Trophoblast cell (in vitro differentiated cells and primary cell): ENCODE measurements at regions not wholly inside any gene's neighbourhood (a gene's known extent, or its start where the extent isn't known, plus 50 kb on each side); places are given as distances from the start of the nearest gene placed in this dataset.
A peak's percentile ranks its signal among the peaks of the same experiment; 100 is the strongest.

ENCODE experiments used
- DNase-seq, 2 donors: peaks; one replicate each; pipeline ENCODE4 v3.0.0-alpha.2; 2016
- H2AFZ ChIP-seq: 2 replicates; pipeline ENCODE4 v1.6.1; 2013; ENCODE audit warnings: low read length, moderate library complexity, mild to moderate bottlenecking; ENCODE audit not compliant: insufficient read depth, poor library complexity
- H2AK5ac ChIP-seq: 2 replicates; pipeline ENCODE4 v1.6.1; 2013; ENCODE audit warnings: mild to moderate bottlenecking, low read length
- H2BK120ac ChIP-seq: 2 replicates; pipeline ENCODE4 v1.6.1; 2013; ENCODE audit warnings: low read length, mild to moderate bottlenecking, moderate library complexity; ENCODE audit not compliant: insufficient read depth, poor library complexity
- H2BK12ac ChIP-seq: 2 replicates; pipeline ENCODE4 v1.6.1; 2013; ENCODE audit warnings: mild to moderate bottlenecking, low read length, moderate library complexity
- H2BK5ac ChIP-seq: 2 replicates; pipeline ENCODE4 v1.6.1; 2013; ENCODE audit warnings: low read length, low read depth, moderate library complexity, mild to moderate bottlenecking; ENCODE audit not compliant: poor library complexity
- H3K14ac ChIP-seq: 2 replicates; pipeline ENCODE4 v1.6.1; 2013; ENCODE audit warnings: mild to moderate bottlenecking, low read length
- H3K18ac ChIP-seq: 2 replicates; pipeline ENCODE4 v1.6.1; 2013; ENCODE audit warnings: mild to moderate bottlenecking, low read length
- H3K23ac ChIP-seq: 2 replicates; pipeline ENCODE4 v1.6.1; 2013; ENCODE audit warnings: low read length
- H3K27ac ChIP-seq: 2 replicates; pipeline ENCODE4 v1.5.1; 2013; ENCODE audit warnings: low read depth, mild to moderate bottlenecking, inconsistent platforms, low read length, moderate library complexity
- H3K27me3 ChIP-seq: 2 replicates; pipeline ENCODE4 v1.6.1; 2013; ENCODE audit warnings: inconsistent platforms, mild to moderate bottlenecking, low read length, moderate library complexity; ENCODE audit not compliant: insufficient read depth
- H3K36me3 ChIP-seq, 2 experiments: 1 replicate in 1 of 2; 2 replicates in 1 of 2; pipeline ENCODE4 v1.6.1; 2013; ENCODE audit warnings: low read length in 2 of 2, mild to moderate bottlenecking in 2 of 2, moderate library complexity in 1 of 2; ENCODE audit not compliant: insufficient read depth in 2 of 2, control insufficient read depth in 1 of 2
- H3K4ac ChIP-seq: 2 replicates; pipeline ENCODE4 v1.6.1; 2013; ENCODE audit warnings: low read depth, mild to moderate bottlenecking, low read length, moderate library complexity
- H3K4me1 ChIP-seq, 2 experiments: 1 replicate in 1 of 2; 2 replicates in 1 of 2; pipeline ENCODE4 v1.6.1; 2013; ENCODE audit warnings: low read length in 2 of 2, mild to moderate bottlenecking in 2 of 2, moderate library complexity in 1 of 2; ENCODE audit not compliant: insufficient read depth in 2 of 2, control insufficient read depth in 1 of 2
- H3K4me2 ChIP-seq: 2 replicates; pipeline ENCODE4 v1.6.1; 2013; ENCODE audit warnings: inconsistent platforms, mild to moderate bottlenecking, low read length, moderate library complexity
- H3K4me3 ChIP-seq: 2 replicates; pipeline ENCODE4 v1.5.1; 2013; ENCODE audit warnings: mild to moderate bottlenecking, low read depth, low read length, inconsistent platforms
- H3K79me1 ChIP-seq: one replicate; pipeline ENCODE4 v1.6.1; 2013; ENCODE audit warnings: low read length
- H3K79me2 ChIP-seq: 2 replicates; pipeline ENCODE4 v1.6.1; 2013; ENCODE audit warnings: low read length, mild to moderate bottlenecking; ENCODE audit not compliant: control insufficient read depth, insufficient read depth, poor library complexity
- H3K9ac ChIP-seq: 2 replicates; pipeline ENCODE4 v1.6.1; 2013; ENCODE audit warnings: mild to moderate bottlenecking, low read length
- H3K9me3 ChIP-seq: 2 replicates; pipeline ENCODE4 v1.6.1; 2013; ENCODE audit warnings: low read depth, mild to moderate bottlenecking, control low read depth, inconsistent platforms, low read length; ENCODE audit not compliant: insufficient read depth
- H4K12ac ChIP-seq: 2 replicates; pipeline ENCODE4 v1.6.1; 2013; ENCODE audit warnings: low read depth, mild to moderate bottlenecking, low read length, moderate library complexity
- H4K8ac ChIP-seq: 2 replicates; pipeline ENCODE4 v1.6.1; 2013; ENCODE audit warnings: low read depth, mild to moderate bottlenecking, low read length, moderate library complexity
- H4K91ac ChIP-seq: one replicate; pipeline ENCODE4 v1.6.1; 2013; ENCODE audit warnings: low read depth, mild to moderate bottlenecking, low read length, moderate library complexity
- WGBS: extraction: QIAGEN DNeasy Blood & Tissue Kit; methylation state at CpG from one replicate; pipeline ENCODE4 v1.1.7; 2013; ENCODE audit warnings: missing lambda C conversion rate; ENCODE audit not compliant: insufficient read length, insufficient coverage; ENCODE audit errors: extremely low coverage; 5-methylcytosine and 5-hydroxymethylcytosine counted together

DNA sequence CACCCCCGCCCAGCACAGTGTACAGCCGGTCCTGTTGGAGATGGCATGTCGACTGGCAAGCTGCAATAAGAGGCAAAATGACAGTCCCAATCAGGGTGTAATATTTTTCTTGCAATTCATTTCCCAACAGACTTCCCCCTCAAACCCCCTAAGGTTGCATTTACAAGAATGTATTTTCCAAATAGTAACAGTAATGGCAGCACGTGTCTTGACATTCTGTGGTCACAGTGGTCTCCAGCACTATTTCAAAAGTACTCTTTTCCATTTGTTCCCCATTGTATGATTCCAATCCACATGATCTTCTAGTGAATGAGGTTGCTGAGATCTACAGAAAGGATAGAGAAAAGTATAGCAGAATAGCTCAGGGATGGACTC lies 97.8 kb upstream of the CARMIL1 start:
- Histone ChIP-seq H4K8ac (peak overlapping the region; percentile 35), H3K4me1 (no peaks in the 10 kb centered on the region), H3K18ac (no peak overlapping the region), H2BK120ac (peak overlapping the region; percentile 64), H3K4me3 (no peak overlapping the region), H3K23ac (no peak overlapping the region), H3K9me3 (no peaks in the 10 kb centered on the region), H3K14ac (no peak overlapping the region), H3K4me2 (no peak overlapping the region), H4K91ac (peak overlapping the region; percentile 70), H3K27me3 (no peaks in the 10 kb centered on the region), H3K36me3 (no peaks in the 10 kb centered on the region), H2BK5ac (no peak overlapping the region), H2AFZ (no peak overlapping the region), H2BK12ac (peak overlapping the region; percentile 82), H4K12ac (no peak overlapping the region), H2AK5ac (peak overlapping the region; percentile 90), H3K79me1 (peaks cover 5% of the 10 kb centered on the region), H3K4ac (no peak overlapping the region), H3K79me2 (no peaks in the 10 kb centered on the region), H3K9ac (no peak overlapping the region), H3K27ac (no peak overlapping the region)
- WGBS = no CpG with 5 or more reads among the region's 4 CpGs
- DNase-seq = no peak

DNA sequence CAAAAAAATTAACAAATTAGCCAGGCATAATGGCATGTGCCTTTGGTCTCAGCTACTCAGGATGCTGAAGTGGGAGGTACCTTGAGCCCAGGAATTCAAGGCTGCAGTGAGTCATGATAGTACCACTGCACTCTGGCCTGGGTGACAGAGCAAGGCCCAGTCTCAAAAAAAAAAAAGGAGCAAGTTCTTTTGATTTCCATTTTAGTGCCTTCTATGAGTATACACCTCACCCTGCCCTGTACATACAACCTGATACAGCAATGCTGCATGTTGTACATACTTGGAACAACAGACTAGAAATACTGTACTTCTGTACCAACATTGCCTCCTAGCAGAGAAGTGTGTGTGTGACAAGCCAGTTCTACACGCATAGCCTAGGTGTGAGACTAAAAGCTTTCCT lies 97.3 kb upstream of the CARMIL1 start:
- DNase-seq = peak in 1 of 2 donors; percentile 21
- no CpG with 5 or more reads among the region's 1 CpG for WGBS
- Histone ChIP-seq H3K9me3 (no peaks in the 10 kb centered on the region), H3K36me3 (no peaks in the 10 kb centered on the region), H4K91ac (no peak overlapping the region), H3K4me3 (no peak overlapping the region), H3K79me2 (no peaks in the 10 kb centered on the region), H2AFZ (no peak overlapping the region), H3K4me1 (no peaks in the 10 kb centered on the region), H2BK5ac (no peak overlapping the region), H3K27ac (no peak overlapping the region), H3K23ac (no peak overlapping the region), H2AK5ac (no peak overlapping the region), H2BK12ac (no peak overlapping the region), H3K18ac (no peak overlapping the region), H3K9ac (no peak overlapping the region), H3K79me1 (peaks cover 5% of the 10 kb centered on the region), H3K14ac (no peak overlapping the region), H4K8ac (no peak overlapping the region), H3K4ac (no peak overlapping the region), H4K12ac (no peak overlapping the region), H3K4me2 (no peak overlapping the region), H3K27me3 (no peaks in the 10 kb centered on the region), H2BK120ac (no peak overlapping the region)

- H3K4me1 ChIP-seq = no peaks in the 10 kb centered on the region
- no peak overlapping the region for H3K4ac ChIP-seq
- no peak overlapping the region for H2BK5ac ChIP-seq
- no peak overlapping the region for H2AFZ ChIP-seq
- H3K4me3 ChIP-seq = no peak overlapping the region
- H3K79me2 ChIP-seq = no peaks in the 10 kb centered on the region
- no peak overlapping the region for H4K12ac ChIP-seq
- H2BK12ac ChIP-seq = no peak overlapping the region
- no peak overlapping the region for H2BK120ac ChIP-seq
- H4K91ac ChIP-seq = no peak overlapping the region
- no peaks in the 10 kb centered on the region for H3K9me3 ChIP-seq
- H3K4me2 ChIP-seq = no peak overlapping the region
- no peak overlapping the region for H3K14ac ChIP-seq
- no peak overlapping the region for H4K8ac ChIP-seq
- no peak overlapping the region for H2AK5ac ChIP-seq
- no peaks in the 10 kb centered on the region for H3K36me3 ChIP-seq
- no peak overlapping the region for H3K18ac ChIP-seq
- WGBS = no CpG with 5 or more reads among the region's 2 CpGs
- H3K27ac ChIP-seq = no peak overlapping the region
- H3K27me3 ChIP-seq = no peaks in the 10 kb centered on the region
- H3K79me1 ChIP-seq = no peaks in the 10 kb centered on the region
- DNase-seq = no peak
- no peak overlapping the region for H3K23ac ChIP-seq
- no peak overlapping the region for H3K9ac ChIP-seq
Observed at GRCh38 chr6:25186919-25187318, 92.3 kb upstream of the CARMIL1 start.

- H3K9ac ChIP-seq = no peak overlapping the region
- no peak overlapping the region for H3K18ac ChIP-seq
- no peak overlapping the region for H3K4me3 ChIP-seq
- peaks cover 0 to 5% of the 10 kb centered on the region in 2 experiments for H3K4me1 ChIP-seq
- H3K14ac ChIP-seq = no peak overlapping the region
- no peak overlapping the region for H2AK5ac ChIP-seq
- H3K79me1 ChIP-seq = no peaks in the 10 kb centered on the region
- no peak for DNase-seq
- H3K27me3 ChIP-seq = no peaks in the 10 kb centered on the region
- H2BK120ac ChIP-seq = no peak overlapping the region
- H3K9me3 ChIP-seq = no peaks in the 10 kb centered on the region
- no peak overlapping the region for H2BK5ac ChIP-seq
- no peak overlapping the region for H3K4ac ChIP-seq
- no peak overlapping the region for H3K27ac ChIP-seq
- no peak overlapping the region for H2BK12ac ChIP-seq
- no peaks in the 10 kb centered on the region for H3K36me3 ChIP-seq
- no CpG with 5 or more reads among the region's 1 CpG for WGBS
- H4K12ac ChIP-seq = no peak overlapping the region
- H2AFZ ChIP-seq = no peak overlapping the region
- no peak overlapping the region for H3K4me2 ChIP-seq
- no peaks in the 10 kb centered on the region for H3K79me2 ChIP-seq
- no peak overlapping the region for H4K8ac ChIP-seq
- H3K23ac ChIP-seq = no peak overlapping the region
- no peak overlapping the region for H4K91ac ChIP-seq
Observed at GRCh38 chr6:25188232-25188631, 90.9 kb upstream of the CARMIL1 start.
